ENCODE measurements at regions not wholly inside any gene's neighbourhood (a gene's known extent, or its start where the extent isn't known, plus 50 kb on each side); places are given as distances from the start of the nearest gene placed in this dataset.

DNA sequence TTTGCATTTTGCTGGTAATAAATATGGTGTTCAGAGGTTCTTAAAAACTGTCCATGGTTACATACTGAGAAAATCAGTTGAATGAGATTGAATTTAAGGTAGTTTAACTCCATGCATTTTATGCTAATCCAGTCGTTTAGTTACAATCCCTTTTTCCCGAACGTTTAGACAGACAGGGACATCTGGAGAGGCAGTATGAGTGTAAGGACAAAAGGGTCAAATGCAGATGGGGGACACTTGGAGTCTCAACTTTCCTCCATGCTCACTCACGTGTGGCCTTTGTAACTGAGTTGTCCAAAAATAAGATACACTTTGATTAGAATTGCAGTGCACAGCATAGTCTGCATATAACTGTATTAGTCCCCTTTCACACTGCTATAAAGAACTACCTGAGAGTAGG lies 63.9 kb downstream of the RDH14 start:
- H3K27ac ChIP-seq, result no peak overlapping the region
- no peaks in the 10 kb centered on the region for H3K9me3 ChIP-seq (ENCODE audit: severe bottlenecking)
- H3K36me3 ChIP-seq, result no peaks in the 10 kb centered on the region; the same call in 1 of the 2 replicates
- TF ChIP-seq, protein P1, sequence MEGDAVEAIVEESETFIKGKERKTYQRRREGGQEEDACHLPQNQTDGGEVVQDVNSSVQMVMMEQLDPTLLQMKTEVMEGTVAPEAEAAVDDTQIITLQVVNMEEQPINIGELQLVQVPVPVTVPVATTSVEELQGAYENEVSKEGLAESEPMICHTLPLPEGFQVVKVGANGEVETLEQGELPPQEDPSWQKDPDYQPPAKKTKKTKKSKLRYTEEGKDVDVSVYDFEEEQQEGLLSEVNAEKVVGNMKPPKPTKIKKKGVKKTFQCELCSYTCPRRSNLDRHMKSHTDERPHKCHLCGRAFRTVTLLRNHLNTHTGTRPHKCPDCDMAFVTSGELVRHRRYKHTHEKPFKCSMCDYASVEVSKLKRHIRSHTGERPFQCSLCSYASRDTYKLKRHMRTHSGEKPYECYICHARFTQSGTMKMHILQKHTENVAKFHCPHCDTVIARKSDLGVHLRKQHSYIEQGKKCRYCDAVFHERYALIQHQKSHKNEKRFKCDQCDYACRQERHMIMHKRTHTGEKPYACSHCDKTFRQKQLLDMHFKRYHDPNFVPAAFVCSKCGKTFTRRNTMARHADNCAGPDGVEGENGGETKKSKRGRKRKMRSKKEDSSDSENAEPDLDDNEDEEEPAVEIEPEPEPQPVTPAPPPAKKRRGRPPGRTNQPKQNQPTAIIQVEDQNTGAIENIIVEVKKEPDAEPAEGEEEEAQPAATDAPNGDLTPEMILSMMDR (IDR thresholded peaks at IDR 0.05; ENCODE audit: low read depth, low read length), result no peak
- peaks cover 92% of the 10 kb centered on the region for H3K27me3 ChIP-seq (ENCODE audit: insufficient read depth, low read depth, severe bottlenecking)
- DNase-seq, result no peak
- no peak overlapping the region for H3K4me3 ChIP-seq (ENCODE audit: low read depth, low read length)

DNA sequence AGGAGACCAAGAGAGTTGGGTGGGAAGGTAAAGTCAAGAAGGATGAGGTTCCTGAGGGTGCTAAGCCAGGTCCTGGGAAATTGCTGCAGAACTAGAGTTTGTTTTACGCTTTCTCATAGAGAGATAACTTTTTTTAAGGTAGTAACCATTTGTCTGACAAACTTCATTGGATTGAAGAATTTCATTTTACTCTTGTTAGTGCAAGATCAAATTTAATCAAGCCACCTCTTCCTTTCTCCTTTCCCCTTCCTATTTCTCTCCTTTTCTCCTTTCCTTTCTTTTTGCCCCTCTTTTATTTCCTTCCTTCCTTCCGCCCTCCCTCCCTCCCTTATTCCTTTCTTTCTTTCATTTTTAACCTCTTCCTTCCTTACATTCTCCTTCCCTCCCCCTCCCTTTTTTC lies 65.4 kb downstream of the RDH14 start:
- Histone ChIP-seq H3K27me3 (ENCODE audit: insufficient read depth, low read depth, severe bottlenecking) (peaks cover 90% of the 10 kb centered on the region), H3K27ac (no peak overlapping the region), H3K9me3 (ENCODE audit: severe bottlenecking) (no peaks in the 10 kb centered on the region), H3K4me3 (ENCODE audit: low read depth, low read length) (no peak overlapping the region), H3K36me3 (no peaks in the 10 kb centered on the region; the same call in 1 of the 2 replicates)
- TF ChIP-seq, protein P1 (IDR thresholded peaks at IDR 0.05; ENCODE audit: low read depth, low read length), result no peak
- DNase-seq, result no peak

DNA sequence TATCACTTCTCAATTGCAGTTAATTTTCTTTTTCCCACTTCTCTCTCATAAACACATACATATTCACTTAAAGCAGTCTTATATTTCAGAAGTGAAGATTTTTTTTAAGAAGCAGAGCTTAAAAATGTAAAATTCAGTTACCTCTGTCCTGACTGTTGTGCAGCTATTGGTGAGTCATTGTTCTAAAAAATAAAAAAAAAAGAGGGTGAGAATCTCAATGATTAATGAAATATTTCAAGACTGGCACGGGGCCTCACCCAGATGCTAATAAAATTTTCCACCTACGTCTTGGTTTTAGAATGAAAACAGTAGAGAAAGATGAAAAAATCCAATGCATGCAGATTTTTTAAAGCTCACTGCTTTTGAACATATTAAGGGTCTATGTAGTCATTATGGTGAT lies 67.7 kb downstream of the RDH14 start:
- no peak for DNase-seq
- no peak overlapping the region for H3K27ac ChIP-seq
- H3K27me3 ChIP-seq (ENCODE audit: insufficient read depth, low read depth, severe bottlenecking), result peaks cover 88% of the 10 kb centered on the region
- no peak overlapping the region for H3K4me3 ChIP-seq (ENCODE audit: low read depth, low read length)
- TF ChIP-seq, protein P1 (IDR thresholded peaks at IDR 0.05; ENCODE audit: low read depth, low read length), result no peak
- H3K36me3 ChIP-seq, result no peaks in the 10 kb centered on the region; the same call in 1 of the 2 replicates
- no peaks in the 10 kb centered on the region for H3K9me3 ChIP-seq (ENCODE audit: severe bottlenecking)

DNA sequence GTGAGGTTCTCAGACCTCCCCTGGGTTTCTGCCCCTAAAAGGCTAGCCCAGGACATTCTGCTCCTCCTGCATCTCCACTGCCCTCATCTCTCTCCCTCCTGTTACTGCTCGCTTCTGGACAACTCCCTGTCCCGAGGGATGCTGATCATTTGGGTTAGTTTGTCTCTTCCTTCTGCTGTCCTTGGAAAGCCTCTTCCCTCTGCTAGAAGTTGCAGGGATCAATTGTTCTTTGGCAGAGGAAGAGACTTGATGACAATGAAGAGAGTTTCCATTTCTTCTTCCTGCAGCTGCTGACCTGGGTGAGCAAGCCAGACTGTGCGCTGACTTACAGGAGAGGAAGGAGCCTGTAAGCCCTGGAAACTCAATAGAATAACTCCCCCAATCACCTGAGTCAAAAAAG lies 68.9 kb downstream of the RDH14 start:
- H3K4me3 ChIP-seq (ENCODE audit: low read depth, low read length), result no peak overlapping the region
- no peaks in the 10 kb centered on the region for H3K9me3 ChIP-seq (ENCODE audit: severe bottlenecking)
- DNase-seq, result no peak
- TF ChIP-seq, protein P1 (IDR thresholded peaks at IDR 0.05; ENCODE audit: low read depth, low read length), result no peak
- no peaks in the 10 kb centered on the region; the same call in 1 of the 2 replicates for H3K36me3 ChIP-seq
- H3K27me3 ChIP-seq (ENCODE audit: insufficient read depth, low read depth, severe bottlenecking), result peaks cover 88% of the 10 kb centered on the region
- no peak overlapping the region for H3K27ac ChIP-seq

DNA sequence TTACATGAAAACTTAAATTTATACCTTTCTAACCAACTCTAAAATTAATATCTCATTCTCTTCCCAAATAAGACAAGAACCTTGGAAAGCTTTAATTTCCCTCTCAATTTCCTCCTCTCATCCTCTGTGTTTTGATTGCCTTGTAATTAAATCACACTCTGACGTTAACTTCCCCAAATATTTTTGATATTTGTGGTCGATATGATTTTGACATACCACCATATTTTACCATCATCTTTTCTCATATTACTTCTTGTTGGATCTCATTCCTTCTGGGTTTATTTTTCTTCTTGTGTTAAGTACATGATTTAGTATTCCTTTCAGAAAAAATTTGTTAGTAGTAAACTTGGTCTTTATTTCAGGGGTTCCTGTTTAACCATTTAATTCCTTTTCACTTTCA lies 69.6 kb downstream of the RDH14 start:
- no peaks in the 10 kb centered on the region; the same call in 1 of the 2 replicates for H3K36me3 ChIP-seq
- TF ChIP-seq, protein P1 (IDR thresholded peaks at IDR 0.05; ENCODE audit: low read depth, low read length), result no peak
- no peaks in the 10 kb centered on the region for H3K9me3 ChIP-seq (ENCODE audit: severe bottlenecking)
- no peak overlapping the region for H3K27ac ChIP-seq
- H3K4me3 ChIP-seq (ENCODE audit: low read depth, low read length), result no peak overlapping the region
- no peak for DNase-seq
- peaks cover 87% of the 10 kb centered on the region for H3K27me3 ChIP-seq (ENCODE audit: insufficient read depth, low read depth, severe bottlenecking)

Data from WERI-Rb-1 (cell line).